HG03558 (cell line): ENCODE measurements at regions not wholly inside any gene's neighbourhood (a gene's known extent, or its start where the extent isn't known, plus 50 kb on each side); places are given as distances from the start of the nearest gene placed in this dataset.
"Not testable (repeated sequence)": the region's sequence is repeated elsewhere in the genome, so short reads cannot be mapped to it uniquely, and the experiment has no call there.

Experiments
- ATAC-seq: cut with Tn5 transposase; IDR thresholded peaks from one replicate; pipeline ENCODE4 v1.9.1; 2021; ENCODE audit warnings: moderate number of reproducible peaks; ENCODE audit not compliant: unreplicated experiment; ENCODE audit errors: extremely low read depth

DNA sequence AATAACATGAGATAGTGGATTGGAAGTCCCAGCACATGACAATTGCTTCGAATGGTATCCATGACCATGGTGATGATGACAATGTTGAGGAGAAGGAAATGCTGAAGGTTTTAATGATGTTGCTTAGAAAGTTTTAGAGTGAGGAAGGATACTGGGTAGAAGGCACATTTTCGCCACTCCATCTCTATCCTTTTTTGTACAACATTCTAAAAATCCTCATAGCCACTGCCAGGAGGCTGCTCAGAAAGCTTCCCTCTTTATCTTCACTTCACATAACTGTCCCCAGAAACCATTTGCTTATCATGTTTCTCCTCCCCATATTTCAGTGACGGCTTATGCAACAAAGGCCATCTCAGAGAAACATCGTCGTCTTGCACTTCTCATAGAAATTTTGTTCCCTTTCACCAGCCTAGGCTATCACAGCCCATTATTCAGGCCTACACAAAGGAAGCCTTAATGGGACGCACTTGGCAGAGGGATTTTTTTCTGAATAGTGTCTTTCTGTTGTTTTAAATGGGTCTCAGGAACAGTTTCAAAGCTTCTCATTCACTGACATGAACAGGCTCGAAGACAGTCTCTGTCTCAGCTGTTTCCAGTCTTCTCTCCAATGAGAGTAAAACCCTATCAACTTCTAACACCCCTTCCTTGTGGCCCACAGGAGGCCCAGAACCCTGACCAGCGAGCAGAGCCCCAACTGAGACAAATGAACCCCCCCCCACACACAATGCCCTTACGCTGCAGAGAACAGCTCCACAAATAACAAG, 506.7 kb downstream of the HAPSTR1 start:
- ATAC-seq: no peak

DNA sequence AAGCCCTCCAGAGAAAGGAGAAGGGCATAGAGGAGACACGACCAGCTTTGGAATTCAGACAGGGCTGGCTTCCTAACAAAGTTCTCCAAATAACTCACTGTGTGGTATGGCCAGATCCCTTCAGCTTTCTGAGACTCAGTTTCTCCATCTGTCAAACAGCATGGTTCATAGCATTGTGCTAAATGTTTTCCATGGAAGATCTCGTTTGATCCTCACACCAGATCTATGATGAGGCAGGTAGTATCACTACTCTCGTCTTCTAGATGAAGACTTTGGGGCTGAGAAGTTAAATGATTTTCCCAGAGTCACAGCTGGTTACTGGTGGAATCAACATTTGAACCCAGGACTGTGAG, 507.3 kb downstream of the HAPSTR1 start:
- ATAC-seq: no peak

- no peak for ATAC-seq
These were observed 508.1 kb downstream of the HAPSTR1 start for GRCh38 chr16:9599415-9600120.

DNA sequence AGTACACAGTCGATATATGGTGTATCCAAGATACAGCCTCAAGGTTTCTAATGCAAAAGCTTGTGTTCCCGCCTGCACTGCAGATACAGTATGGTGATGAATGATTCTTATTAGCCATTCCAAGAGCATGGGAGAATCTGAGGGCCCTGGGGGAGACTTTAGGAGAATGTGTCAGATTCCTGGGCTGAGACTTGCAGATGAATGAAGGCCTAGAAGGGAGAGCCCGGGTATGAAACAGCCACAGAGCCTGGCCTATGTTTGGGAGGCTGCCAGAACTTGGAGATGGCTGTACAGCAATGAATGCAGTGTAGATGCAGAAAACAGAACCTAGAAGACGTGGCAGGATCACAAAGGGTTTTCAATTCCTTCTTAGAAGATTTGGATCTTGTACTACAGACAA, 510.7 kb downstream of the HAPSTR1 start:
- ATAC-seq: no peak

- no peak for ATAC-seq
These were observed 511.9 kb downstream of the HAPSTR1 start for GRCh38 chr16:9603316-9603715.

GRCh38 chr16:9607515-9608230, 516.2 kb downstream of the HAPSTR1 start:
- no peak for ATAC-seq

GRCh38 chr16:9610727-9611126, 519.3 kb downstream of the HAPSTR1 start:
- no peak for ATAC-seq

DNA sequence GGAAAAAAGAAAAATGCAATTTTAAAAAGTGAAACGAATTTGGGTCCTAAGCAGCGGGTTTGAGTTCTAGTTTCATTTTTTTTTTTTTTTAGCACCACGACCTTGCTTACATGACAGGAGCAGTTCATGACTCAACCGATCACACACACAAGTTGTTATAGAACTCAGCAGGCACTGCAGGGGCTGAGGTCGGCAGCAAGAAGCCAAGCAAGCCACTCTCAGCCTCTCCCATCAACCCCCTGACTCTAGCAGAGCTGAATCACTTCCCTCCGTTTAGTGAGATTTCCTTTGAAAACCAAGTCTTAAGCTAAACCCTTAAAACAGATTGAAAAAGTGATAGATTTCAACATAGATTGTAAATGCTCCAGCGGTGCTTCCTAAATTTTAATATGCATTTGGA, 520.8 kb downstream of the HAPSTR1 start:
- no peak for ATAC-seq

GRCh38 chr16:9614389-9614788, 522.9 kb downstream of the HAPSTR1 start:
- ATAC-seq: no peak

DNA sequence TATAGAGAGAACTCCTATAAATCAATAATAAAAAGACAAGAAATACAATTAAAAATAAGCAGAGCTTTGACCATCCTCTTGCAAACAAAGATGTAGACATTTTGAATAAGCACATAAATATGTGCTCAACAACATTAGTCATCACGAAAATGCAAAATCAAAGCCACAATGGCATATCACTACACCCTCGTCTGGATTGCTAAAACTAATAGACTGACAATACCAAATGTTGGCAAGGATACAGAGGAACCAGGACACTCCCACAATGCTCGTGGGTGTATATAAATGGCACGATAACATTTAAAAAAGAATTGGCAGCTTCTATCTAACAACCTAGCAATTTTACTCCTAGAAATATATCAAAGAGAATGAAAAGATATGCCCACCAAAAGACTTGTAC, 530.8 kb downstream of the HAPSTR1 start:
- no peak for ATAC-seq

DNA sequence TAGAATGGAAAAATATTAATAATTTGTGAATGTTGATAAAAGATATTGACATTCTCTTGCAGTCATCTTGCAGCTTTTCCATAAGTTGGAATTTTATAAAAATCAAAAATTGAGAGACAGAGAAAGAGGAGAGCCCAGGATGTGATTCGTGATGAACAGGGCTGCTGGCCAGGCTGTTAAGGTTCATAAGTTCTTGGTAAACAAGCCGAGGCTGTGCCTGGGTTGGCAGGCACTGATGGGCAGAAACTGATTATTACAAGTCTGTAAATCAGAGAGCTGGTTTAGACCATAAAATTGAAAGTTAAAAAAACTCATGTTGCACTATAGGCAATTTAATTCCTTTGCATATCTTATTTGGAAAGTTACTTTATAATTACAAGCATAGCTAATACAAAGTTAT, 533.7 kb downstream of the HAPSTR1 start:
- ATAC-seq: no peak

DNA sequence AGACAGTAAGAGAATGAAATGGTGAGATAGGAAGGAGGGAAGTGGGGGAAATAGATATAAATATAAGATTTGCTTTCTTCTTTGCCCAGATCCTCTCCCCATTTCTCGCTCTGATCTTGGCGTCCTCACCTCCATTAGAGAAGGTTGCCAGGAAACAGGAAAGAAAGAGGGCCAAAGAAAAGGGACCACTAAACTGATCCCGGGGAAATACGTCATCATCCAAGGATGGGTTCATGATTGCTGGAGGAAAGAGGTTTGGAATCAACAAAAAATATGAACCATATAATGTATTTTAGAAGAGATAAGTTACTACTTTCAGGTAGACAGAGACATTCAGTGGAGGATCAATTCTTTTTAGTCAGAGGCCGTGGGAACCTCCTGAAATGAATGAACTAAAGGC, 536.0 kb downstream of the HAPSTR1 start:
- no peak for ATAC-seq

- ATAC-seq: no peak
These were observed 538.7 kb downstream of the HAPSTR1 start for GRCh38 chr16:9630119-9630518.

GRCh38 chr16:9630985-9631384, 539.5 kb downstream of the HAPSTR1 start:
- ATAC-seq: no peak

GRCh38 chr16:9633844-9634243, 542.4 kb downstream of the HAPSTR1 start:
- ATAC-seq: no peak

DNA sequence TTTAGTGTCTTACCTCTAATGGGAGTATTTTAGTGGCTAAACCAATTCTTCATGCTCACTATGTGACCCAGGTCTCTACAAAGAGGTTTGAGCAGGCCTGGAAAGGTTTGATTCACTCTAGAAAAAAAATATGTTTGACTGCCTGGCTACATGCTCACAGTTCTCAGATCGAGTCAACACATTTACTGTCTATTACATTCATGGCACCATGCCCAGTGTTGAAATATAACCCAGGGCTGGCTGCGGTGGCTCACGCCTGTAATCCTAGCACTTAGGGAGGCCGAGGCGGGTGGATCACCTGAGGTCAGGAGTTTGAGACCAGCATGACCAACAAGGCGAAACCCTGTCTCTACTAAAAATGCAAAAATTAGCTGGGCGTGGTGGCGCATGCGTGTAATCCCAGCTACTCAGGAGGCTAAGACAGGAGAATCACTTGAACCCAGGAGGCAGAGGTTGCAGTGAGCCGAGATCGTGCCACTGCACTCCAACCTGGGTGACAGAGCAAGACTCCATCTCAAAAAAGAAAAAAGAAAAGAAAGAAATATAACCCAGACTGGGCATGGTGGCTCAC, 543.8 kb downstream of the HAPSTR1 start:
- ATAC-seq: not testable (repeated sequence)

DNA sequence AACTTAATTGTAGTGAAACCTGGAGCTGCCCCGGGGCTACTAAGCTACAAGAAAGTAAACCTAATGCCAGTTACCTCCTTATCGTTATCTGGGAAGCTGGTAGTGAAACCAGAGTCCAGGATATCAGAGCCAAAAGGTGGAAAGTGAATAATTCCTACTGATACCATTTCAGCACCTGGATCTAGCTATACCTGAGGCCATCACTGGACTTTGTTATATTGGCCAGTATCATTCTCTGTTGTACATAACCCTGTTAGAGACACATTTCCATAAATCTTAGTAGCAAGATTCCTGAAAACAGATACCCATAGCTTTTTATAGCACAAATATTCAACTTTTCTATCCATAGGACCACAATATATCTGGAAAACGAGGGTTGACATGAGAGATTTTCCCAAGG, 538.0 kb downstream of the GRIN2A start:
- no peak for ATAC-seq

DNA sequence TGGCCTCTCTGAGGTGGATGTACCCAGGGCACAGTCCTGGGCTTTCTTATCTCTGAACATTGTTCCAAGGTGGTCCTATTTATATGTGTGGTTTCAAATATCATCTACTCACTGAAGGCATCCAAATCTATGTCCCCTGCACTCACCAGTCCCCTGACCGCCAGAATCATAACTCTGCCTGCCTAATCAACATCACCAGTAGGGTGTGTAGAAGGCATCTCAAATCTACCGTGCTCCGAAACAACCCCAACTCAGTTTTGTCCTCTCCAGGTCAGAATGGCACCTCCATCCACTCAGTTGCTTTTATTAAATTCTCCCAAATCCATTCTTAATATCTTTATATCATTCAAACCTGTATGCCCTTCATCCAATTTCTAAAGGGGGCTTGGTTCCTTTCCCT, 536.3 kb downstream of the GRIN2A start:
- ATAC-seq: no peak

GRCh38 chr16:9647981-9648701, 534.1 kb downstream of the GRIN2A start:
- no peak for ATAC-seq

DNA sequence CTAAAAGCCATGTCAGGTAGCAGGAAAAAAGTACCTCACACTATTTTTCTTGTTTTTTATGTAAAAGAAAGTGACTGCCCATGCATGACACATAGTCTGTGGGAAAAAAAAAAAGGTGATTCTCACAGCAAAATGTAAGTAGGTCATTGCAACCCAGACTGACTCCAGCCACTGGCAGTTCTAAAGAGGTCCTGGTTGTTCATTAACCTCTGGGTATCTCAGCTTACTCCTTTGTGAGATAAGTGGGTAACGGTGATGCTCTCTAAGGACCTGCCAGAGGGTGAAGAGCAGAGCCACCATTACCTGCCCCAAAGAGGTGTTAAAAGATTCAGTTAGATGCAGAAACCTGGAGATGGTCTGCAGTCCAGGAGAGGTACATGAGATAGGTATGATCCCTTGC, 531.9 kb downstream of the GRIN2A start:
- ATAC-seq: no peak
